Pancreas (tissue), 10 donors: ENCODE measurements at regions not wholly inside any gene's neighbourhood (a gene's known extent, or its start where the extent isn't known, plus 50 kb on each side); places are given as distances from the start of the nearest gene placed in this dataset.
A peak's percentile ranks its signal among the peaks of the same experiment; 100 is the strongest.

Experiments
- ATAC-seq, 4 donors: fragments of 200-7000 bp; cut with Tn5 transposase; one replicate each; pipeline versions ENCODE4 v1.8.0 to v1.9.1; 2020; ENCODE audit warnings: mild to moderate bottlenecking in 4 of 4, moderate library complexity in 4 of 4
- DNase-seq, 6 donors: peaks; one replicate each; pipeline ENCODE4 v3.0.0-alpha.2; 2020
- FAIRE-seq: peaks from 2 replicates; lab custom pipeline; 2012; peaks lifted over from hg19 to GRCh38; lab: Jason Lieb, UNC
- H3K27ac ChIP-seq, 4 donors: fragments of 200-600 bp; sonication (generic); 1 replicate in 3 of 4; 2 replicates in 1 of 4; pipeline versions ENCODE4 v1.5.0 to v1.8.0; 2020
- H3K27me3 ChIP-seq, 4 donors: fragments of 200-600 bp; one replicate each; pipeline ENCODE4 v1.8.0; 2021
- H3K36me3 ChIP-seq, 3 donors: fragments of 200-600 bp; sonication (generic) in 1 of 3; one replicate each; pipeline versions ENCODE4 v1.5.0 to v1.8.0; 2020 to 2021
- H3K4me1 ChIP-seq, 3 donors: fragments of 200-600 bp; one replicate each; pipeline ENCODE4 v1.8.0; 2021
- H3K4me3 ChIP-seq, 4 donors: fragments of 200-600 bp; sonication (generic) in 2 of 4; one replicate each; pipeline versions ENCODE4 v1.5.0 to v1.8.0; 2020 to 2021
- H3K9me3 ChIP-seq, 4 donors: fragments of 200-600 bp; one replicate each; pipeline ENCODE4 v1.8.0; 2021
- WGBS, 2 donors: extraction: QIAGEN DNeasy Blood & Tissue Kit; methylation state at CpG; one replicate each; pipeline ENCODE4 v1.1.7; 2013; 5-methylcytosine and 5-hydroxymethylcytosine counted together
- intact Hi-C, 3 donors: fragments of 100-400 bp; cut with DNase I; formaldehyde crosslinking; loops; one replicate each; pipeline versions ENCODE4 v1.11.1 to v1.14.2; 2022
- TF ChIP-seq, protein P1 (sequence below), 4 donors: fragments of 200-600 bp; sonication (generic) in 3 of 4; IDR thresholded peaks; one replicate each; pipeline versions ENCODE4 v1.5.0 to v1.8.0; 2021; ENCODE audit warnings: antibody characterized with exemption in 4 of 4
- donor health status: healthy with polysubstance abuse.
- donor health status: DM: no; HTN: no; CAD: no; lungs with moderate emphysema.
- donor health status: DM: no; HTN: no; CAD: no.
- donor health status: control.
- donor health status: control.
- donor health status: Bipolar disorder and iron deficiency.
- donor health status: DM: yes; HTN: yes; CAD: no.
- donor health status: DM: no; HTN: no; CAD: no.
- donor health status: DM: no; HTN: no; CAD: no.
- donor health status: DM: yes; HTN: yes; CAD: no.

GRCh38 chr5:40432836-40433235 is 246.9 kb upstream of the PTGER4 start:
- TF ChIP-seq, protein P1, sequence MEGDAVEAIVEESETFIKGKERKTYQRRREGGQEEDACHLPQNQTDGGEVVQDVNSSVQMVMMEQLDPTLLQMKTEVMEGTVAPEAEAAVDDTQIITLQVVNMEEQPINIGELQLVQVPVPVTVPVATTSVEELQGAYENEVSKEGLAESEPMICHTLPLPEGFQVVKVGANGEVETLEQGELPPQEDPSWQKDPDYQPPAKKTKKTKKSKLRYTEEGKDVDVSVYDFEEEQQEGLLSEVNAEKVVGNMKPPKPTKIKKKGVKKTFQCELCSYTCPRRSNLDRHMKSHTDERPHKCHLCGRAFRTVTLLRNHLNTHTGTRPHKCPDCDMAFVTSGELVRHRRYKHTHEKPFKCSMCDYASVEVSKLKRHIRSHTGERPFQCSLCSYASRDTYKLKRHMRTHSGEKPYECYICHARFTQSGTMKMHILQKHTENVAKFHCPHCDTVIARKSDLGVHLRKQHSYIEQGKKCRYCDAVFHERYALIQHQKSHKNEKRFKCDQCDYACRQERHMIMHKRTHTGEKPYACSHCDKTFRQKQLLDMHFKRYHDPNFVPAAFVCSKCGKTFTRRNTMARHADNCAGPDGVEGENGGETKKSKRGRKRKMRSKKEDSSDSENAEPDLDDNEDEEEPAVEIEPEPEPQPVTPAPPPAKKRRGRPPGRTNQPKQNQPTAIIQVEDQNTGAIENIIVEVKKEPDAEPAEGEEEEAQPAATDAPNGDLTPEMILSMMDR (IDR thresholded peaks at IDR 0.05), result no peak
- no peak for FAIRE-seq
- intact Hi-C loops, result no loop called here

DNA sequence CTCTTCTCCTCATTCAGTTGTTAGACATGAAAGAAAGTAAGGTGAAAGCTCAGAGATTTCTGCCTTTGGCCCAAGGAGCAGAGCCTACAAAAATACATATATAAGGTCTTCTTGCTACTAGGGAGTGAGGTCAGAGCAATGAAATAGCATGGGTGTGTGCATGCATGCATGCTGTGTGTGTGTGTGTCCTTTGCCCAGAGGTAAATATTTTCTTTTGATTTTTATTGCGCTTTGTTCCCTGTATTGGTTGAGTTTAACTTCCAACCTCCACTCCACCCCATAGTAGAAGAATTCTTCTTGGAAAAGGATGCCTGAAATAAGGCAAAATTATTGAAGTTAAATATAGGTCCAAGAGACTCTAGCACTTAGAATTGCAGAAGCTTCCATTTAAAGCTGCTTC is 248.0 kb upstream of the PTGER4 start:
- H3K9me3 ChIP-seq, result no peaks in the 10 kb centered on the region
- no peak for DNase-seq
- H3K4me3 ChIP-seq, result no peak overlapping the region
- TF ChIP-seq, protein P1 (IDR thresholded peaks at IDR 0.05), result no peak
- H3K27me3 ChIP-seq, result no peaks in the 10 kb centered on the region
- FAIRE-seq, result no peak
- 62 to 89% methylated on average over 1 of the region's 1 CpG for WGBS, 2 donors
- H3K4me1 ChIP-seq, result no peaks in the 10 kb centered on the region
- no peak for ATAC-seq
- intact Hi-C loops, result no loop called here
- H3K36me3 ChIP-seq, result no peaks in the 10 kb centered on the region
- no peak overlapping the region for H3K27ac ChIP-seq

More at GRCh38 chr5:40432836-40433235, 246.9 kb upstream of the PTGER4 start:
- no peak for DNase-seq
- Histone ChIP-seq H3K4me1 (no peaks in the 10 kb centered on the region), H3K36me3 (no peaks in the 10 kb centered on the region), H3K27me3 (no peaks in the 10 kb centered on the region), H3K4me3 (no peak overlapping the region), H3K27ac (no peak overlapping the region), H3K9me3 (no peaks in the 10 kb centered on the region)
- ATAC-seq, result no peak
- whole genome bisulfite sequencing, 2 donors, result 59 to 60% methylated on average over 1 of the region's 1 CpG

- H3K4me3 ChIP-seq, result no peak overlapping the region
- no peaks in the 10 kb centered on the region for H3K9me3 ChIP-seq
- intact Hi-C loops, result no loop called here
- no peaks in the 10 kb centered on the region for H3K4me1 ChIP-seq
- H3K27me3 ChIP-seq, result no peaks in the 10 kb centered on the region
- 62 to 72% methylated on average over 3 of the region's 3 CpGs for WGBS, 2 donors
- H3K27ac ChIP-seq, result no peak overlapping the region
- DNase-seq (no peak), ATAC-seq (no peak), FAIRE-seq (no peak)
- TF ChIP-seq, protein P1 (IDR thresholded peaks at IDR 0.05), result no peak
- H3K36me3 ChIP-seq, result no peaks in the 10 kb centered on the region
Measured at GRCh38 chr5:40430101-40430710, 249.5 kb upstream of the PTGER4 start.

GRCh38 chr5:40429258-40430100 is 250.2 kb upstream of the PTGER4 start:
- H3K27ac ChIP-seq, result no peak overlapping the region
- H3K27me3 ChIP-seq, result no peaks in the 10 kb centered on the region
- WGBS, 2 donors, result 67 to 76% methylated on average over 2 of the region's 2 CpGs
- H3K9me3 ChIP-seq, result no peaks in the 10 kb centered on the region
- DNase-seq (no peak), FAIRE-seq (no peak), ATAC-seq (peak in 3 of 4 donors; percentile 41 to 71 (median 59))
- no peaks in the 10 kb centered on the region for H3K36me3 ChIP-seq
- TF ChIP-seq, protein P1 (IDR thresholded peaks at IDR 0.05), result no peak
- H3K4me3 ChIP-seq, result no peak overlapping the region
- no peaks in the 10 kb centered on the region for H3K4me1 ChIP-seq
- intact Hi-C loops, result no loop called here

DNA sequence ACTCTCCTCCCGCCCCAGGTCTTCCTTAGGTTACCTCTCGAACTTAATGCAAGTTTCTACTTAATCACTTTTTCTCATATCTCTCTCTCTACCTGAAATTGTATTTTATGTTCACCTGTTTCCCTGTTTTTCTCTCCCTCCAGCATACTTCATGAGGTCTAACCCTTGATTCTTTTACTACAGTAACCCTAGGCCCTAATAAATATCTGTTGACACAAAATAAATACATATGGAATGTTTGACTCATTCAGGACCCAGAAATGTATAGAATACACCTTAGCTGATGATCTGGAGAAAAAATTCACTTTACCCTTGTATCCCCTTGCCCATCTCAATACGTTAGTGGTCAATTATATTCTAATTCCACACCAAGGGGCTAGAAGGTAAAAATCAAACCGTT is 250.9 kb upstream of the PTGER4 start:
- intact Hi-C loops, result no loop called here
- FAIRE-seq (no peak), DNase-seq (no peak), ATAC-seq (no peak)
- Histone ChIP-seq H3K4me1 (no peaks in the 10 kb centered on the region), H3K27me3 (no peaks in the 10 kb centered on the region), H3K4me3 (no peak overlapping the region), H3K36me3 (no peaks in the 10 kb centered on the region), H3K27ac (no peak overlapping the region), H3K9me3 (no peaks in the 10 kb centered on the region)
- 92 to 94% methylated on average over 4 of the region's 4 CpGs for WGBS, 2 donors
- TF ChIP-seq, protein P1 (IDR thresholded peaks at IDR 0.05), result no peak
